GM23338 (cell line): ENCODE measurements at regions not wholly inside any gene's neighbourhood (a gene's known extent, or its start where the extent isn't known, plus 50 kb on each side); places are given as distances from the start of the nearest gene placed in this dataset.

Experiments
- CREB1 ChIP-seq: fragments of 250-450 bp; sonication (Bioruptor Pico); IDR thresholded peaks from 2 replicates; pipeline ENCODE4 v1.5.0; 2020; ENCODE audit warnings: low read depth, mild to moderate bottlenecking, moderate library complexity
- EZH2 ChIP-seq: fragments of 200-600 bp; sonication (generic); IDR thresholded peaks from one replicate; pipeline ENCODE4 v1.8.0; 2017; ENCODE audit warnings: antibody characterized with exemption, mild to moderate bottlenecking, low read depth; ENCODE audit not compliant: unreplicated experiment
- JUNB ChIP-seq: IDR thresholded peaks from one replicate; pipeline ENCODE4 v1.6.1; 2016; ENCODE audit warnings: antibody characterized with exemption; ENCODE audit not compliant: unreplicated experiment
- POLR2AphosphoS5 ChIP-seq: IDR thresholded peaks from 2 replicates; pipeline ENCODE4 v1.6.1; 2016; ENCODE audit warnings: antibody characterized with exemption, low read depth
- ZNF331 ChIP-seq: fragments of 250-450 bp; sonication (Bioruptor Pico); IDR thresholded peaks from 2 replicates; pipeline ENCODE4 v1.5.0; 2020; ENCODE audit warnings: low read depth, mild to moderate bottlenecking, moderate library complexity
- TF ChIP-seq, protein P1 (sequence below), 2 experiments: fragments of 200-600 bp in 1 of 2; sonication (generic) in 1 of 2; conservative IDR thresholded peaks; 2 replicates each; pipeline versions ENCODE4 v1.5.1 to v1.6.1; 2016 to 2017; ENCODE audit warnings: antibody characterized with exemption in 2 of 2, low read depth in 2 of 2, mild to moderate bottlenecking in 2 of 2, moderate library complexity in 1 of 2
- TF ChIP-seq, protein P2 (sequence below): IDR thresholded peaks from 2 replicates; pipeline ENCODE4 v1.6.1; 2016; ENCODE audit warnings: antibody characterized with exemption
- TF ChIP-seq, protein P3 (sequence below): IDR thresholded peaks from one replicate; pipeline ENCODE4 v1.6.1; 2018; ENCODE audit warnings: antibody characterized with exemption; ENCODE audit not compliant: unreplicated experiment

DNA sequence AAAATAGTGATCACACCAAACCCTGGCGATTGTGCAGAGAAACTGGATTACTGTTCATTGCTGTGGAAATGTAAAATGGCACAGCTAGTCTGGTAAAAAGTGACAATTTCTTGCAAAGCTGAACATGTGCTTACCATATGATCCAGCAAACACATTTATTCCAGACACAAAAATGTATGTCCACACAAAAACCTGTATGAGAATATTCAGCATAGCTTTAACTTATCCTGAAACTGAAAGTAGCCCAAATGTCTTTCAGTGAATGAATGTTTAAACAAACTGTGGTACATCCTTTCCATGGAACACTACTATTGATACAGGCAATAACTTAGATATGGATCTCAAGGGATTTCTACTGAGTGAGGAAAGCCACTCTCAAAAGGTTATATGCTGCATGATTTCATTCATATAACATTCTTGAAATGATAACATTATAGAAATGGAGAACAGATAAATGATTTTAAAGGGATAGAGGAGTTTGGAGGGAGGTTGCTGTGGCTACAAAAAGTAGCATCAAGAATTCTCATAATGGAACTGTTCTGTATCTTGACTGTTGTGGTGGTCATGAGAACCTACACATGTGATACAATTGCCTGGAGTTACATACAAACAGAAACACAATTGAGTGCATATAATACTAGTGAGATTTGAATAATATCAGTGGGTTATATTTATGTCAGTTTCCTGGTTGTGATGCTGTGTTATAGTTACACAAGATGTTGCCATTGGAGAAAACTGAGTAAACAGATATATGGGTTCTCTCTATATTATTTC lies 70.7 kb upstream of the DPH6 start:
- TF ChIP-seq, protein P1, sequence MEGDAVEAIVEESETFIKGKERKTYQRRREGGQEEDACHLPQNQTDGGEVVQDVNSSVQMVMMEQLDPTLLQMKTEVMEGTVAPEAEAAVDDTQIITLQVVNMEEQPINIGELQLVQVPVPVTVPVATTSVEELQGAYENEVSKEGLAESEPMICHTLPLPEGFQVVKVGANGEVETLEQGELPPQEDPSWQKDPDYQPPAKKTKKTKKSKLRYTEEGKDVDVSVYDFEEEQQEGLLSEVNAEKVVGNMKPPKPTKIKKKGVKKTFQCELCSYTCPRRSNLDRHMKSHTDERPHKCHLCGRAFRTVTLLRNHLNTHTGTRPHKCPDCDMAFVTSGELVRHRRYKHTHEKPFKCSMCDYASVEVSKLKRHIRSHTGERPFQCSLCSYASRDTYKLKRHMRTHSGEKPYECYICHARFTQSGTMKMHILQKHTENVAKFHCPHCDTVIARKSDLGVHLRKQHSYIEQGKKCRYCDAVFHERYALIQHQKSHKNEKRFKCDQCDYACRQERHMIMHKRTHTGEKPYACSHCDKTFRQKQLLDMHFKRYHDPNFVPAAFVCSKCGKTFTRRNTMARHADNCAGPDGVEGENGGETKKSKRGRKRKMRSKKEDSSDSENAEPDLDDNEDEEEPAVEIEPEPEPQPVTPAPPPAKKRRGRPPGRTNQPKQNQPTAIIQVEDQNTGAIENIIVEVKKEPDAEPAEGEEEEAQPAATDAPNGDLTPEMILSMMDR (conservative IDR thresholded peaks at IDR 0.05; ENCODE audit: low read depth in 2 of 2) = no peak
- TF ChIP-seq, protein P2, sequence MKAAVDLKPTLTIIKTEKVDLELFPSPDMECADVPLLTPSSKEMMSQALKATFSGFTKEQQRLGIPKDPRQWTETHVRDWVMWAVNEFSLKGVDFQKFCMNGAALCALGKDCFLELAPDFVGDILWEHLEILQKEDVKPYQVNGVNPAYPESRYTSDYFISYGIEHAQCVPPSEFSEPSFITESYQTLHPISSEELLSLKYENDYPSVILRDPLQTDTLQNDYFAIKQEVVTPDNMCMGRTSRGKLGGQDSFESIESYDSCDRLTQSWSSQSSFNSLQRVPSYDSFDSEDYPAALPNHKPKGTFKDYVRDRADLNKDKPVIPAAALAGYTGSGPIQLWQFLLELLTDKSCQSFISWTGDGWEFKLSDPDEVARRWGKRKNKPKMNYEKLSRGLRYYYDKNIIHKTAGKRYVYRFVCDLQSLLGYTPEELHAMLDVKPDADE = no peak
- TF ChIP-seq JUNB (no peak), POLR2AphosphoS5 (no peak), EZH2 (no peak), CREB1 (CRISPR knock-in tag) (no peak), ZNF331 (CRISPR knock-in tag) (no peak)
- TF ChIP-seq, protein P3, sequence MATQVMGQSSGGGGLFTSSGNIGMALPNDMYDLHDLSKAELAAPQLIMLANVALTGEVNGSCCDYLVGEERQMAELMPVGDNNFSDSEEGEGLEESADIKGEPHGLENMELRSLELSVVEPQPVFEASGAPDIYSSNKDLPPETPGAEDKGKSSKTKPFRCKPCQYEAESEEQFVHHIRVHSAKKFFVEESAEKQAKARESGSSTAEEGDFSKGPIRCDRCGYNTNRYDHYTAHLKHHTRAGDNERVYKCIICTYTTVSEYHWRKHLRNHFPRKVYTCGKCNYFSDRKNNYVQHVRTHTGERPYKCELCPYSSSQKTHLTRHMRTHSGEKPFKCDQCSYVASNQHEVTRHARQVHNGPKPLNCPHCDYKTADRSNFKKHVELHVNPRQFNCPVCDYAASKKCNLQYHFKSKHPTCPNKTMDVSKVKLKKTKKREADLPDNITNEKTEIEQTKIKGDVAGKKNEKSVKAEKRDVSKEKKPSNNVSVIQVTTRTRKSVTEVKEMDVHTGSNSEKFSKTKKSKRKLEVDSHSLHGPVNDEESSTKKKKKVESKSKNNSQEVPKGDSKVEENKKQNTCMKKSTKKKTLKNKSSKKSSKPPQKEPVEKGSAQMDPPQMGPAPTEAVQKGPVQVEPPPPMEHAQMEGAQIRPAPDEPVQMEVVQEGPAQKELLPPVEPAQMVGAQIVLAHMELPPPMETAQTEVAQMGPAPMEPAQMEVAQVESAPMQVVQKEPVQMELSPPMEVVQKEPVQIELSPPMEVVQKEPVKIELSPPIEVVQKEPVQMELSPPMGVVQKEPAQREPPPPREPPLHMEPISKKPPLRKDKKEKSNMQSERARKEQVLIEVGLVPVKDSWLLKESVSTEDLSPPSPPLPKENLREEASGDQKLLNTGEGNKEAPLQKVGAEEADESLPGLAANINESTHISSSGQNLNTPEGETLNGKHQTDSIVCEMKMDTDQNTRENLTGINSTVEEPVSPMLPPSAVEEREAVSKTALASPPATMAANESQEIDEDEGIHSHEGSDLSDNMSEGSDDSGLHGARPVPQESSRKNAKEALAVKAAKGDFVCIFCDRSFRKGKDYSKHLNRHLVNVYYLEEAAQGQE = no peak
